GM06990 (cell line): ENCODE measurements at regions not wholly inside any gene's neighbourhood (a gene's known extent, or its start where the extent isn't known, plus 50 kb on each side); places are given as distances from the start of the nearest gene placed in this dataset.
A peak's percentile ranks its signal among the peaks of the same experiment; 100 is the strongest.

Source experiments
- DNase-seq: peaks from one replicate; pipeline ENCODE4 v3.0.0-alpha.2; 2011; ENCODE audit not compliant: insufficient read length; ENCODE audit errors: extremely low read depth
- H3K27me3 ChIP-seq: replicated peaks from 2 replicates; pipeline ENCODE4 v1.6.0; 2011; ENCODE audit warnings: low read length; ENCODE audit not compliant: control insufficient read depth, insufficient read depth
- H3K36me3 ChIP-seq: 2 replicates; pipeline ENCODE4 v1.5.1; 2011; ENCODE audit warnings: low read length; ENCODE audit not compliant: control insufficient read depth, insufficient read depth
- H3K4me3 ChIP-seq: replicated peaks from 2 replicates; pipeline ENCODE4 v1.5.1; 2011; ENCODE audit warnings: low read depth, mild to moderate bottlenecking, control low read depth, low read length
- TF ChIP-seq, protein P1 (sequence below): IDR thresholded peaks from 2 replicates; pipeline ENCODE4 v1.5.1; 2011; ENCODE audit warnings: low read length, control low read depth, mild to moderate bottlenecking, inconsistent platforms; ENCODE audit not compliant: insufficient read depth, poor library complexity, severe bottlenecking

DNA sequence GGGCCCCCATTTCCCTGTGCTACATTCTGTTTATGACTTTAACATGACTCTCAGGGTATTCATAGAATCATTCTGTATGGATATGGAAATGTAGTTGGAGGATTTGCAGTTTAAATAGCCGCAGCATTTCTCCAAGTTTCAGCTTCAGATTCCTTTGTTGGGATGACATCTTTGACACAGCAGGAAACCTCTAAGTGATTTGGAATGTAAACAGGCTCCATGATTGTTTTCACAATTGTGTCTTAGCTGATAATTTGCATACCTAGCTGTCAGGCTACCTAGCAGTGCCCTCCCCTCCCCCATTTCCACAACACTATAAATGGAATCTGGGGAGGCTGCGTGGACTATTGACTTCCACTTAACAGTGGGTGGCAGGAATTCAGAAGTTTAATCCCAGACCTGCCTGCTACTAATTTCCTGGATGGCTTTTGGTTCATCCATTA lies 290.2 kb downstream of the HLX start:
- no peak for DNase-seq
- Histone ChIP-seq H3K36me3 (no peaks in the 10 kb centered on the region), H3K27me3 (no peaks in the 10 kb centered on the region; the same call in 1 of the 2 replicates), H3K4me3 (no peak overlapping the region)
- TF ChIP-seq, protein P1, sequence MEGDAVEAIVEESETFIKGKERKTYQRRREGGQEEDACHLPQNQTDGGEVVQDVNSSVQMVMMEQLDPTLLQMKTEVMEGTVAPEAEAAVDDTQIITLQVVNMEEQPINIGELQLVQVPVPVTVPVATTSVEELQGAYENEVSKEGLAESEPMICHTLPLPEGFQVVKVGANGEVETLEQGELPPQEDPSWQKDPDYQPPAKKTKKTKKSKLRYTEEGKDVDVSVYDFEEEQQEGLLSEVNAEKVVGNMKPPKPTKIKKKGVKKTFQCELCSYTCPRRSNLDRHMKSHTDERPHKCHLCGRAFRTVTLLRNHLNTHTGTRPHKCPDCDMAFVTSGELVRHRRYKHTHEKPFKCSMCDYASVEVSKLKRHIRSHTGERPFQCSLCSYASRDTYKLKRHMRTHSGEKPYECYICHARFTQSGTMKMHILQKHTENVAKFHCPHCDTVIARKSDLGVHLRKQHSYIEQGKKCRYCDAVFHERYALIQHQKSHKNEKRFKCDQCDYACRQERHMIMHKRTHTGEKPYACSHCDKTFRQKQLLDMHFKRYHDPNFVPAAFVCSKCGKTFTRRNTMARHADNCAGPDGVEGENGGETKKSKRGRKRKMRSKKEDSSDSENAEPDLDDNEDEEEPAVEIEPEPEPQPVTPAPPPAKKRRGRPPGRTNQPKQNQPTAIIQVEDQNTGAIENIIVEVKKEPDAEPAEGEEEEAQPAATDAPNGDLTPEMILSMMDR: no peak

DNA sequence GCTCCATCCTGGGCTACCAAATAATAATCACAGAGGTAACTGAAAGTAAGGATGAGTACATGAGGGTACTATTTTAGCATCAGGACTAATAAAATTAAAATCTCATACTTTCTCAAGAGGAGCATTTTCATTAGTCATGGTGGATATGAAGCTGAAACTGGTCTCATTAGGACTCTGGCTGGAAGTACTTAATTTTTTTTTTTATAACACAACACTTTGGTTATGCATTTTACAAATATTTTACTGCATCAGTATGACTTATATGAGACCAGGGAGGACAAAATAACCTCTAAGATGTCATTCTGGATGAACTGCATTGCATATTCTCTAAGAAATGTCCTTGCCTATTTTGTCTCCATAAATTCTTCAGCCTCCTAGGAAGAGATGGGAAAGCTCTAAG lies 290.9 kb downstream of the HLX start:
- Histone ChIP-seq H3K36me3 (no peaks in the 10 kb centered on the region), H3K27me3 (no peaks in the 10 kb centered on the region; the same call in 1 of the 2 replicates)
- TF ChIP-seq, protein P1: no peak

DNA sequence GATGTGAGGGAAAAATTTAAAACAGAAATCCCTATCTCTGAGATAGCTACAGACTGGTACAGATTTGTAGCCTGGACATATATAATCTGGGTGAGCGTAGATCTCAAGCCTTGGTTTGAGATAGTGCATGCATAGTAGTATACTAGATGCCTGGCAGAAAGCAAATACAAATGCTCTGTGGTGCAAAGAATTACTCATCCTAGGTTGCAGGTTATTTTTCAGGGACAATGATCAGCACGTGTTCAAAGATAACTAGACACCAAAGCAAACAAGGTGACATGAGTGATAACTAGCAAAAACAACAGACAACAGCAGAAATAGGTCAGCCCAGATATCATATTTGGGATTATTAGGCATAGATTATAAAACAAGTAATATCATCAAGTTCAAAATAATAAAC lies 292.5 kb downstream of the HLX start:
- no peak for DNase-seq
- no peaks in the 10 kb centered on the region for H3K27me3 ChIP-seq

More for the DNA sequence above, 290.9 kb downstream of the HLX start:
- H3K4me3 ChIP-seq: no peak overlapping the region
- DNase-seq: no peak

DNA sequence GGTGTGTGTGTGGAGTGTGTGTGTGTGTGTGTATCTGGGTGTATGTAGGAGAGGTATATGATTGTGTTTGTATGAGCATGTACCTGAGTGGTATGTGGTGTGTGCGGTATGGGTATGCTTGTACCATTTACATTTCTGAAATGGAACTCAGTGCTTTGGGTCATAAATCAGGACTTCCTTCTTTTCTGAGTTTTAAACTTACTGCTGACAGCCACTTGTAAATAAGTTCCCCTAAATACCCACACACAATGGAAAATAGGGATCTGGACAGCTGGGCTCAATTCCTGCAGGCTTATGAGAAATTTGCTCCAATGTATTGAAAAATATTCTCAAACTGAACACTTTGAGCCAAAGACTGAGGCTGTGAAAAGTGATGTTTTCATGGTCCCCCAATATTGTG lies 293.6 kb downstream of the HLX start:
- no peak for DNase-seq
- Histone ChIP-seq H3K36me3 (no peaks in the 10 kb centered on the region), H3K27me3 (no peaks in the 10 kb centered on the region), H3K4me3 (no peak overlapping the region)
- TF ChIP-seq, protein P1: no peak

More for the DNA sequence above, 292.5 kb downstream of the HLX start:
- Histone ChIP-seq H3K36me3 (no peaks in the 10 kb centered on the region), H3K4me3 (no peak overlapping the region)
- TF ChIP-seq, protein P1: no peak

DNA sequence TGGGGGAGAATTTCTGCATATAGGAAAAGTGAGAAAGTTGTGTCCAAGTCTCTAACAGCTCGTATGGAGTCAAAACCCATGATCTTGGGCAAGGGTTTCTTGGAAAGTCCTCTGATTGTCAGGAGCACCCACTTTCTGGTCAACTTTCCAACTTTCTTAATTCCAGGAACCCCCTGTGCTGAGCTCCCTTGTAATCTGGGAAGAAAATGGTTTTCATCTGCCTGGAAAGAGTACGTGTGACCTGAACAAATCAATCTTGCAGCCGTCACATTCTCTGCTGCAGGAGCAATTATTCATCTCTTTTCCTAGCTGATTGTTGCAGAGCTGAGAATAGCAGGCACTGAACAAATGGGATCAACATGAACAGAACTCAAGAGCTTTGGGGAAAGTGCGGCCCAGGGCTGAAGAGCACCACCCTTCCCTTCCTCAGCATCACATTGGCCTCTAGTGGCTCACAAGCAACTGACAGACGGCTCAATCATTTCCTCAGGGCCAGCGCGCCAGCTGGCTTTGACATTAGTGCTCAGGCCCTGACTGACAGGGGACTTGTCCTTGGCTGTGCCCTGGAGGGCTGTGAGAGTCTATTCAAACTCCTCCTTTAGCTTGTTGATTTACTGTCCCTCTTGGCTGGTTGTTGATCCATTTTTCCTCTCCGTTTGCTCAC lies 295.2 kb downstream of the HLX start:
- TF ChIP-seq, protein P1: peak; percentile 23
- Histone ChIP-seq H3K27me3 (no peaks in the 10 kb centered on the region), H3K4me3 (no peak overlapping the region), H3K36me3 (no peaks in the 10 kb centered on the region)
- DNase-seq: no peak
